ENCODE measurements at regions not wholly inside any gene's neighbourhood (a gene's known extent, or its start where the extent isn't known, plus 50 kb on each side); places are given as distances from the start of the nearest gene placed in this dataset.
"Not testable (repeated sequence)": the region's sequence is repeated elsewhere in the genome, so short reads cannot be mapped to it uniquely, and the experiment has no call there.

- DNase-seq: not testable (repeated sequence)
These were observed 90.2 kb upstream of the SLC45A1 start for GRCh38 chr1:8227674-8228073.

GRCh38 chr1:8226747-8227146, 91.2 kb upstream of the SLC45A1 start:
- no peak for DNase-seq

DNA sequence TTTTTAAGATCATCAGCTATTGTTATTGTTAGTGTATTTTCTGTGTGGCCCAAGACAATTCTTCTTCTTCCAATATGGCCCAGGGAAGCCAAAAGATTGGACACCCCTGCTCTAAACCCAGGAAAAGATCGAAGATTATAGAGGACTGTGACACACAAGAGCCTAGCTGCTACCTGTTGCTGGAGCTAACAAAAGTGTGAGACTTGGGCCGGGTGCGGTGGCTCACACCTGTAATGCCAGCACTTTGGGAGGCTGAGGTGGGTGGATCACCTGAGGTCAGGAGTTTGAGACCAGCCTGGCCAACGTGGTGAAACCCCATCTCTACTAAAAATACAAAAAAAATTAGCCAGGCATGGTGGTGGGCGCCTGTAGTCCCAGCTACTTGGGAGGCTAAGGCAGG, 91.9 kb upstream of the SLC45A1 start:
- DNase-seq: not testable (repeated sequence)

DNA sequence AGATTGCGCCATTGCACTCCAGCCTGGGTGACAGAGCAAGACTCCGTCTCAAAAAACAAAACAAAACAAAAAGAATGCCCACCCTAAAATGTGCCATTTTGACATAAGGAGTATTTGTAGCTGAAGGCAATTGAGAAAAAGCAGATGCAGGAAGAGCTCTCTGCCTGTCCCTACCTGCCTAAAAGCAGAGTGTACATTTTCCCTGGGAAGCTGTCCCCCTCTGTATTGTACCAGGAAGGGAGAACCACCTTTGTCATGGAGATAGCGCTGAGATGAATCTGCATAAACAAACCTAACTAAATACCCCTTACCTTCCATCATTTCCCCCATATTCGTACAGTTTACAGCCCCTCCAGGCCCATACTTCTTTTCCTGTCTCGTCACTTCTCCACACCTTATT, 94.4 kb upstream of the SLC45A1 start:
- DNase-seq: no peak

DNA sequence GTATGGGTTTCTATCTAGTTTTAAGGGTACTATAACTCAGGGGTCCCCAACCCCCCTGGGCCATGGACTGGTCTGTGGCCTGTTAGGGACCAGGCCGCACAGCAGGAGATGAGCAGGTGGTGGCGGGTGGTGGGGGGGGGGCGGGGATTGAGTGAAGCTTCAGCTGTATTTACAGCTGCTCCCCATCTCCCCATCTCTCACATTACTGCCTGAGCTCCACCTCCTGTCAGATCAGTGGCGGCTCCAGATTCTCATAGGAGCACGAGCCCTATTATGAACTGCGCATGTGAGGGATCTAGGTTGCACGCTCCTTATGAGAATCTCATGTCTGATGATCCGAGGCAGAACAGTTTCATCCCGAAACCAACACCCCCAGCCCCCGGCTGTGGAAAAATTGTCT, 95.1 kb upstream of the SLC45A1 start:
- DNase-seq: no peak

- DNase-seq: no peak
These were observed 98.4 kb upstream of the SLC45A1 start for GRCh38 chr1:8219530-8219929.

GRCh38 chr1:8218351-8219092, 99.4 kb upstream of the SLC45A1 start:
- no peak for DNase-seq

GRCh38 chr1:8217809-8218208, 100.1 kb upstream of the SLC45A1 start:
- DNase-seq: no peak

GRCh38 chr1:8217011-8217711, 100.8 kb upstream of the SLC45A1 start:
- DNase-seq: peak; percentile 21

GRCh38 chr1:8216005-8216404, 101.9 kb upstream of the SLC45A1 start:
- DNase-seq: no peak

DNA sequence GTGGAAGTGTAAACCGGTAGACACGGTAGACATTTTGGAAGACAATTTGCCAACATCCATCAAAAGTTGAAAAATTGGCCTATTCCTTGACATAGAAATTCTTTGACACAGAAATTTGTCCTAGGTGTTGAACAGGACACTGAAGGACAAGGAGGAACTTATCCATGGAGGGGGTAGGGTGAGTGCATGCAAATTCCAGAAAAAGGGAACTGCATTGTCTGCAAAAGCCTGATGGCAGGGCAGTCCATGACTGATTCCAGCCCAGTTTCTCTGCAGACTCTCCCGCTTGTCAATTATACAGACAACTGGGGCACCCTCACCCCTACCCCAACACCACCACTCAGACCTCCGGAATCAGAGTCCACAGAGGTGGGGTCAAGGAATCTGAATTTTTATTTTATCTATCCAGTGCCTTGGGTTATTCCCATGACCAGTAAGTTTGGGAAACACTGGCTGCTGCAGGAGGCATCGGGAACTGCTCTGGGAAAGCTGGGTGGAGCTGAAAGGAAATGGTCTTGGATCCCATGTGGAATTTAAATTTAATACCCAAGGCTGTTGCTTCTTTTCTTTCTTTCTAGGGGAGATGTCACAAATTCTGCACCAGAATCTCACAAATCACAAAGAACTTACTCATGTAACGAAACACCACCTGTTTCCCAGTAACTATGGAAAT, 103.3 kb upstream of the SLC45A1 start:
- DNase-seq: no peak

- no peak for DNase-seq
These were observed 104.2 kb upstream of the SLC45A1 start for GRCh38 chr1:8213676-8214075.

DNA sequence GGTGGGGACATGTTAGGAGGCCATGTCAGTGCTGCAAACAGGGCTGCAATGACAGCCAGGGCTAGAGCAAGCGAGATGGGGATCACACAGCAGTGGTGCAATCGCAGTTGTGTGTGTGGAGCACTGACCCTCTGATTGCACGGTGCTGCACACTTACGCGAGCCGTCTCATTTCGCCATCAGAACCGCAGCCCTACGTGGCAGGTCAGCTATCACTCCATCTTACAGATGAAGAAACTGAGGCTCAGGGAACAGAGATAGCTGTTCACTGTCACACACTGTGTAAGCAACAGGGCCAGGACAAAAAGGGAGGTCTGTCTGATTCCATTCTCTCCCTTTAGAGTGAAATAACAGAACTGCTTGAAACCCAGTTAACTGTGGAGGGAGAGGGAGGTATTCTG, 104.8 kb upstream of the SLC45A1 start:
- DNase-seq: no peak

- DNase-seq: no peak
These were observed 105.3 kb upstream of the SLC45A1 start for GRCh38 chr1:8212580-8213031.

GRCh38 chr1:8211883-8212579, 105.9 kb upstream of the SLC45A1 start:
- peak; percentile 45 for DNase-seq

- DNase-seq: no peak
These were observed 106.5 kb upstream of the SLC45A1 start for GRCh38 chr1:8211251-8211882.

GRCh38 chr1:8207202-8207601, 110.7 kb upstream of the SLC45A1 start:
- DNase-seq: no peak

GRCh38 chr1:8206391-8206790, 111.5 kb upstream of the SLC45A1 start:
- DNase-seq: no peak

GRCh38 chr1:8205771-8206170, 112.1 kb upstream of the SLC45A1 start:
- DNase-seq: no peak

DNA sequence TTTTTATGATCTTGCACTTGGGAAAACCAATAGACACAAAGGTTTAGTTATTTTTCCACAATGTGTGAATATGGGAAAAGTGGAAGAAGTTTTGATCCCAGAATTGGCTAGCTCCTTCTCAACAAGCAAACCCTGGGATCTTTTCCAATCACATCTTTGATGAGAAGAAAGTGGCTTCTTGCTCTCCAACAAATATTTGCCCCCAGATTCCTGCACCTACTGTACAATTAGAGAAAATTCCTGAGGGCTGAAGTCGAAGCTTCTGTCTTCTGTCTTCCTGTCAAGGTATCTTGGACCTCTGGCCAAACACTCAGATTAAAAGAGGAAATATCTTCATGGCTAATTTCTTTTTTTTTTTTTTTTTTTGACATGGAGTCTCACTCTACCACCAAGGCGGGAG, 113.1 kb upstream of the SLC45A1 start:
- no peak for DNase-seq

DNA sequence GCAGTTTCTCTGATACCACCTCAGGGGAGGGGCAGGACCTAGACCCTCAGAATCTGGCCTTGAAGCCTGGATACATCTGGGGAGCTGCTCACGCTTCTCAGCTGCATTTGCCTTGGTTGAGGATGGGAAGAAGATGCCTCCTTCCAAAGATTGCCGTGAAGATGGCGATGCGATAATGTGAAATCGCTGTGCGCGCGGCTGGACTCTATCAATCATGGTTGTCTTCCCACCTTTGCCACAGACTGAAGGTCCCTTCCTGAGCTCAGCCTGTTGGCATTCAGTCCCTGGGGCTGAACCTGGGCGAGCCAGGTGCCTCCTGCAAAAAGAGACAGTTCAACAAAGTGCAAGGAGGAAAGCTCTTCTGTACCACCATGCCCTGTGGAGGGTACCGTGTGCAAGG, 114.4 kb upstream of the SLC45A1 start:
- DNase-seq: no peak

GRCh38 chr1:8203056-8203455, 114.9 kb upstream of the SLC45A1 start:
- DNase-seq: no peak
